GM10248 (cell line): ENCODE measurements at regions not wholly inside any gene's neighbourhood (a gene's known extent, or its start where the extent isn't known, plus 50 kb on each side); places are given as distances from the start of the nearest gene placed in this dataset.

Source experiments
- CTCF ChIA-PET: fragments of 300-600 bp; sonication (Branson Sonifier 250); formaldehyde crosslinking; extraction: SDS; loops from one replicate; lab custom pipeline; 2021; ENCODE audit warnings: antibody characterized with exemption; lab: Yijun Ruan, JAX
- POLR2A ChIA-PET: fragments of 350-650 bp; sonication (Branson Sonifier 250); formaldehyde crosslinking; extraction: SDS; loops from one replicate; lab custom pipeline; 2020; ENCODE audit warnings: antibody characterized with exemption; lab: Yijun Ruan, JAX
- DNase-seq: peaks from one replicate; pipeline ENCODE4 v3.0.0; 2012; ENCODE audit errors: extremely low spot score
- CTCF ChIP-seq: IDR thresholded peaks from 2 replicates; pipeline ENCODE4 v1.5.1; 2012; ENCODE audit warnings: mild to moderate bottlenecking, low read depth; ENCODE audit errors: extremely low read depth, missing control alignments, control extremely low read depth

GRCh38 chr22:49429066-49429465, 398.6 kb downstream of the BRD1 start:
- DNase-seq, result no peak
- TF ChIP-seq CTCF, result no peak
- POLR2A ChIA-PET, result no interaction called here
- CTCF ChIA-PET, result interaction anchor here (1.5 kb wide), 1 partner anchor 22 kb away, joined by 3 read pairs; no protein-coding TSS in a partner anchor

GRCh38 chr22:49427941-49428340, 399.7 kb downstream of the BRD1 start:
- no peak for DNase-seq
- no peak for TF ChIP-seq CTCF
- ChIA-PET CTCF (interaction anchor here (1.2 to 1.5 kb wide), 3 partner anchors 9 to 25 kb away, joined by 3 to 4 read pairs (median 4); no protein-coding TSS in a partner anchor), POLR2A (no interaction called here)

GRCh38 chr22:49427341-49427740, 400.3 kb downstream of the BRD1 start:
- no peak for DNase-seq
- POLR2A ChIA-PET, result no interaction called here
- CTCF ChIA-PET, result interaction anchor here (1.2 to 1.3 kb wide), 2 partner anchors 9 to 24 kb away, joined by 4 read pairs; no protein-coding TSS in a partner anchor
- TF ChIP-seq CTCF, result no peak

- ChIA-PET POLR2A (no interaction called here), CTCF (interaction anchor here (1.2 to 1.3 kb wide), 2 partner anchors 10 to 23 kb away, joined by 4 read pairs; no protein-coding TSS in a partner anchor)
- DNase-seq, result no peak
- no peak for TF ChIP-seq CTCF
Observed at GRCh38 chr22:49426618-49427266, 400.9 kb downstream of the BRD1 start.

- ChIA-PET CTCF (no interaction called here), POLR2A (no interaction called here)
- no peak for TF ChIP-seq CTCF
- DNase-seq, result no peak
Observed at GRCh38 chr22:49426098-49426497, 401.6 kb downstream of the BRD1 start.

- TF ChIP-seq CTCF, result no peak
- DNase-seq, result no peak
- ChIA-PET POLR2A (no interaction called here), CTCF (no interaction called here)
Observed at GRCh38 chr22:49425356-49425755, 402.3 kb downstream of the BRD1 start.
